ENCODE measurements at regions not wholly inside any gene's neighbourhood (a gene's known extent, or its start where the extent isn't known, plus 50 kb on each side); places are given as distances from the start of the nearest gene placed in this dataset.

DNA sequence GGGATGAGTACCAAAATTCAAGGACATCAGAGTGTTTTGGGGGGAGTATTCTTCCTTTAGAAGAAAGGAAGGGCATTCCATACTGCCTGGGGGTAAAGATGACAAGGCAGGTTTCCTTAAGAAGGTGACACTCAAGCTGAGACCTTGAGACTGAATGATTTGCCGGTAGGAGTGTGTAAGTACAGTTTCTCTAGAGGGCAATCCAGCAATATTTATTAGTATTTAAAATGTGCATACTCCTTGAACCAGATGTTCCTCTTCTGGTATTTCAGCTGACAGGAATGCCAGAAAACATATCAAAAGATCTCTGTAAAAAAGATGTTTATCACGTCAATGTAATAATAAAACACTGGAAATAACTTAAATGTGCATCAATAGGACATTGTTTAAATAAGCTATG, 106.4 kb upstream of the TMCC3 start:
- no peaks in the 10 kb centered on the region for H3K27me3 ChIP-seq
- no peaks in the 10 kb centered on the region for H3K36me3 ChIP-seq
- no peak overlapping the region for H3K27ac ChIP-seq
- TF ChIP-seq, protein P1, sequence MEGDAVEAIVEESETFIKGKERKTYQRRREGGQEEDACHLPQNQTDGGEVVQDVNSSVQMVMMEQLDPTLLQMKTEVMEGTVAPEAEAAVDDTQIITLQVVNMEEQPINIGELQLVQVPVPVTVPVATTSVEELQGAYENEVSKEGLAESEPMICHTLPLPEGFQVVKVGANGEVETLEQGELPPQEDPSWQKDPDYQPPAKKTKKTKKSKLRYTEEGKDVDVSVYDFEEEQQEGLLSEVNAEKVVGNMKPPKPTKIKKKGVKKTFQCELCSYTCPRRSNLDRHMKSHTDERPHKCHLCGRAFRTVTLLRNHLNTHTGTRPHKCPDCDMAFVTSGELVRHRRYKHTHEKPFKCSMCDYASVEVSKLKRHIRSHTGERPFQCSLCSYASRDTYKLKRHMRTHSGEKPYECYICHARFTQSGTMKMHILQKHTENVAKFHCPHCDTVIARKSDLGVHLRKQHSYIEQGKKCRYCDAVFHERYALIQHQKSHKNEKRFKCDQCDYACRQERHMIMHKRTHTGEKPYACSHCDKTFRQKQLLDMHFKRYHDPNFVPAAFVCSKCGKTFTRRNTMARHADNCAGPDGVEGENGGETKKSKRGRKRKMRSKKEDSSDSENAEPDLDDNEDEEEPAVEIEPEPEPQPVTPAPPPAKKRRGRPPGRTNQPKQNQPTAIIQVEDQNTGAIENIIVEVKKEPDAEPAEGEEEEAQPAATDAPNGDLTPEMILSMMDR (IDR thresholded peaks at IDR 0.05), result no peak
- intact Hi-C loops (cut with DNase I), result no loop called here
- H3K4me3 ChIP-seq, result no peak overlapping the region
- DNase-seq (ENCODE audit: low spot score in 2 of 2), result no peak
- no peaks in the 10 kb centered on the region for H3K4me1 ChIP-seq
- no peaks in the 10 kb centered on the region for H3K9me3 ChIP-seq

DNA sequence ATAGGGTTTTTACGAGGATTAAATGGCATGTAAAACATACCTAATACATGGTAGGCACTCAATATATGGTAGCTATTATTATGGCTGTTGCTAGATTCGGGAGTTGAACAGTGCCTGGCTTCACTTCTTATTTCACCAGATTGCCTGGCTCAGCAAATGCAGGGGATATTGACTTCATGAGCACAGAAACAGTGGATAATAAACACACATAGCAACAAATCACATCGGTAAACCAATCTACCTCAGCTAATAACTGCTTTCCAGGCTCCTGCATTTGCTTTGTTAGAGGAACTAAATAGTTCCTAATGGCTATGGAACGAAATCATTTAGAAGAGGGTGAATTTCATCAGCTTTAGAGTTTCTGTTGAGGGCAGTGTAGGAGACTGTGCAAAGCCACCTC, 105.2 kb upstream of the TMCC3 start:
- Histone ChIP-seq H3K4me1 (no peaks in the 10 kb centered on the region), H3K27me3 (no peaks in the 10 kb centered on the region), H3K4me3 (no peak overlapping the region), H3K36me3 (no peaks in the 10 kb centered on the region), H3K27ac (no peak overlapping the region), H3K9me3 (no peaks in the 10 kb centered on the region)
- DNase-seq (ENCODE audit: low spot score in 2 of 2), result no peak
- intact Hi-C loops (cut with DNase I), result no loop called here
- TF ChIP-seq, protein P1 (IDR thresholded peaks at IDR 0.05), result no peak

DNA sequence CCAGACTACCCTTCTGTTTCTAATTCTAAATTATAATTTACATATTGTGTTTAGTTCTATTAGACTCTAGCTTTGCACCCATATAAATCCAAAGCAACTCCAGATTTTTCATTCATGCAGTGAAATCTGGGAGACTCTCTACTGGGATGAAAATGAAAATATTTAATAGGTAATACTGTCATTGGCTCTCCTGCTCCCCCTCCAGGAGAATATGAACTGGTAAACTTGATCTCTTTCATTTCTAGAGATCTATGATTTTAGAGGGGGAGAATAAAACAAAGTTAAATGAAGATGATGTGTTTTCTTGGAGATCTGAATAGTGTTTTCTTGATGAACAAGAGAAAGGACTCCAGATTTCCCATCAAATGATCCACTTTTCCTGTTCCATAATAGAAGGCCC, 104.3 kb upstream of the TMCC3 start:
- no peak for DNase-seq (ENCODE audit: low spot score in 2 of 2)
- intact Hi-C loops (cut with DNase I), result no loop called here
- Histone ChIP-seq H3K4me1 (no peaks in the 10 kb centered on the region), H3K27me3 (no peaks in the 10 kb centered on the region), H3K36me3 (no peaks in the 10 kb centered on the region), H3K4me3 (no peak overlapping the region), H3K9me3 (no peaks in the 10 kb centered on the region), H3K27ac (no peak overlapping the region)
- TF ChIP-seq, protein P1 (IDR thresholded peaks at IDR 0.05), result peak in 1 of 3 experiments; percentile 19

DNA sequence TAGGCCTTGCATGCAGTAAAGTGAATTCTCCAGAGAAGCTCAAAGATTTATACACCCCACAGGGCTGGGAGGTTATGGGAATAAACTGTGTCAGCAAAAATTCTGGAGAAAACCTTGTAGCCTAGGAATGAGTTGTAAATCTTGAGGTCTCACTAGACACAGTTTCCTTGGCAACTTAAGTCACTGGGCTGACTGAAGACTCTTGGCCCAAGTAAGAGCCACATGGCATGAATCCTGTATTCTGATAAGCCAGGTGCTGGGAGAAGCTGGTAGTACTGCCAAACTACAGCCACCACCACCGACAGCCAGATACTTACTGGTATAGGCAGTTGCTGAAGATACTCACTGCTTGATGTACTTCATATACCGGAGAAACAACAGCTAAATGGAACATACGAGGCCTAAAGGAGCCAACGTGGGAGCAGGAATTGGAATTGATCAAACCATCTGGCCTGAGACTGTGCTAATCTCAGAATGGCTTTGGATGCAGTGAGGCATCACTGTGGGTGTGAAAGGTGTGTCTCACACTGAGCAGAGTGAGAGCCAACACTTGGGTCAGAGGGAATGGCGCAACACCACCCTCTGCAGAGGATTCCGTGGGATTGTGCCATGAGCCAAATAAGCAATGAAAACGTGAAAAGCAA, 102.8 kb upstream of the TMCC3 start:
- Histone ChIP-seq H3K4me3 (no peak overlapping the region), H3K36me3 (no peaks in the 10 kb centered on the region), H3K27me3 (no peaks in the 10 kb centered on the region), H3K4me1 (no peaks in the 10 kb centered on the region), H3K9me3 (no peaks in the 10 kb centered on the region), H3K27ac (no peak overlapping the region)
- TF ChIP-seq, protein P1 (IDR thresholded peaks at IDR 0.05), result no peak
- DNase-seq (ENCODE audit: low spot score in 2 of 2), result no peak
- intact Hi-C loops (cut with DNase I), result no loop called here

DNA sequence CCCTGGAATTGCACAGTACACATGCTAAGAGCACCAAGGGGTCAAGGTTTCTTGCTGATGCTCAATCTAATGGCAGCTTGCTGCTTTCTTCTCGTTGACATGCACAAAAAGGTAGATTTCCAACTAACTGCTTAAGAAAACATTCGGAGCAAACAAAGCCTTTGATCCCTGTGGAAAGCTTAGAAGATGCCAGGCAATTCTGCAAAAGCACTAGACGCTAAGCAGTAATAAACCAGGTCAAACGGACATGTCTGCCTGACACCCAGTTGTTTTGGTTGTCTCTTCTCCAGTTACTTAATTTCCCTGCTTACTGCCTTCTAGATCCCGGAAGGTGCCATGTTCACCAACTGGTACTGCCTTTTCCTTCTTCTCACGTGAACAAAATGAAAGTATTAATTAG, 100.5 kb upstream of the TMCC3 start:
- H3K27ac ChIP-seq, result no peak overlapping the region
- TF ChIP-seq, protein P1 (IDR thresholded peaks at IDR 0.05), result no peak
- intact Hi-C loops (cut with DNase I), result no loop called here
- H3K27me3 ChIP-seq, result no peaks in the 10 kb centered on the region
- no peak for DNase-seq (ENCODE audit: low spot score in 2 of 2)
- H3K9me3 ChIP-seq, result no peaks in the 10 kb centered on the region
- H3K36me3 ChIP-seq, result no peaks in the 10 kb centered on the region
- H3K4me1 ChIP-seq, result no peaks in the 10 kb centered on the region
- H3K4me3 ChIP-seq, result no peak overlapping the region

DNA sequence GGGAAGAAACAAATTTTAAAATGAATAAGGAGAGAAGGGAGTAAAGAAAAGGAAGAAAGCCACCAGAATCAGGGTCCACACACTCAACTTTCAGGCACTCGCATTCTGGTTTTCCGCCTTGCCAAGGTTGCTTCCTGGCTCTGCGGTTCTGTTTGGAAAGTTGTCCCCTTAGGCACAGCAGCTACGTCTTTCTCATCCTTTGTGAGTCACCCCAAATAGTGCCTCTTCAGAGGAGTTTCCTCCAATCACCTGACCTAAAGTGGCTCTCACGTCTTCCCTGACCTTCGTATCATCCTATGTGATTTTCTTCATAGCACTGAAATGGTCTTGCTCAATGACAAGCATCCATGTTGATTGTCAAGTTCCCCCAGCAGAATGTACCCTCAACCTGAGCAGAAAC, 99.5 kb upstream of the TMCC3 start:
- no peak overlapping the region for H3K4me3 ChIP-seq
- H3K9me3 ChIP-seq, result no peaks in the 10 kb centered on the region
- TF ChIP-seq, protein P1 (IDR thresholded peaks at IDR 0.05), result no peak
- no peaks in the 10 kb centered on the region for H3K36me3 ChIP-seq
- H3K4me1 ChIP-seq, result no peaks in the 10 kb centered on the region
- DNase-seq (ENCODE audit: low spot score in 2 of 2), result no peak
- intact Hi-C loops (cut with DNase I), result no loop called here
- H3K27me3 ChIP-seq, result no peaks in the 10 kb centered on the region
- no peak overlapping the region for H3K27ac ChIP-seq

All from ascending aorta (tissue), 2 donors.